Vagina (tissue), 2 donors: ENCODE measurements at regions not wholly inside any gene's neighbourhood (a gene's known extent, or its start where the extent isn't known, plus 50 kb on each side); places are given as distances from the start of the nearest gene placed in this dataset.

Experiments used
- POLR2A ChIP-seq, 2 donors: fragments of 450-650 bp; IDR thresholded peaks; one replicate each; pipeline ENCODE4 v1.6.1; 2017; ENCODE audit warnings: antibody characterized with exemption in 2 of 2, mild to moderate bottlenecking in 2 of 2, moderate library complexity in 2 of 2
- POLR2AphosphoS5 ChIP-seq, 2 donors: sonication (generic); formaldehyde crosslinking; IDR thresholded peaks; one replicate each; pipeline ENCODE4 v1.9.0; 2017; ENCODE audit warnings: antibody characterized with exemption in 2 of 2, mild to moderate bottlenecking in 2 of 2, low read depth in 1 of 2; ENCODE audit not compliant: insufficient read depth in 1 of 2
- TF ChIP-seq, protein P1 (sequence below), 3 experiments: fragments of 450-650 bp in 2 of 3; fragments of 200-600 bp in 1 of 3; sonication (generic) in 1 of 3; IDR thresholded peaks; one replicate each; pipeline ENCODE4 v1.5.1; 2017 to 2019; ENCODE audit warnings: antibody characterized with exemption in 3 of 3, mild to moderate bottlenecking in 2 of 3, moderate library complexity in 2 of 3

GRCh38 chr1:30192969-30193630, 530.3 kb downstream of the MATN1 start:
- TF ChIP-seq, protein P1, sequence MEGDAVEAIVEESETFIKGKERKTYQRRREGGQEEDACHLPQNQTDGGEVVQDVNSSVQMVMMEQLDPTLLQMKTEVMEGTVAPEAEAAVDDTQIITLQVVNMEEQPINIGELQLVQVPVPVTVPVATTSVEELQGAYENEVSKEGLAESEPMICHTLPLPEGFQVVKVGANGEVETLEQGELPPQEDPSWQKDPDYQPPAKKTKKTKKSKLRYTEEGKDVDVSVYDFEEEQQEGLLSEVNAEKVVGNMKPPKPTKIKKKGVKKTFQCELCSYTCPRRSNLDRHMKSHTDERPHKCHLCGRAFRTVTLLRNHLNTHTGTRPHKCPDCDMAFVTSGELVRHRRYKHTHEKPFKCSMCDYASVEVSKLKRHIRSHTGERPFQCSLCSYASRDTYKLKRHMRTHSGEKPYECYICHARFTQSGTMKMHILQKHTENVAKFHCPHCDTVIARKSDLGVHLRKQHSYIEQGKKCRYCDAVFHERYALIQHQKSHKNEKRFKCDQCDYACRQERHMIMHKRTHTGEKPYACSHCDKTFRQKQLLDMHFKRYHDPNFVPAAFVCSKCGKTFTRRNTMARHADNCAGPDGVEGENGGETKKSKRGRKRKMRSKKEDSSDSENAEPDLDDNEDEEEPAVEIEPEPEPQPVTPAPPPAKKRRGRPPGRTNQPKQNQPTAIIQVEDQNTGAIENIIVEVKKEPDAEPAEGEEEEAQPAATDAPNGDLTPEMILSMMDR (IDR thresholded peaks at IDR 0.05) = no peak
- TF ChIP-seq POLR2AphosphoS5 (IDR thresholded peaks at IDR 0.05; ENCODE audit: insufficient read depth in 1 of 2, low read depth in 1 of 2) (no peak), POLR2A (IDR thresholded peaks at IDR 0.05) (no peak)
